BJ (cell line): ENCODE measurements at regions not wholly inside any gene's neighbourhood (a gene's known extent, or its start where the extent isn't known, plus 50 kb on each side); places are given as distances from the start of the nearest gene placed in this dataset.

Experiments
- CTCF ChIA-PET: fragments of 350-600 bp; formaldehyde crosslinking; extraction: SDS; loops from one replicate; lab custom pipeline; 2021; ENCODE audit warnings: antibody characterized with exemption, inconsistent platforms; lab: Yijun Ruan, JAX
- POLR2A ChIA-PET: fragments of 300-600 bp; sonication (Branson Sonifier 250); formaldehyde crosslinking; extraction: SDS; loops from one replicate; lab custom pipeline; 2021; ENCODE audit warnings: antibody characterized with exemption; lab: Charles Lee
- DNase-seq: peaks from one replicate; pipeline ENCODE4 v3.0.0-alpha.2; 2011; ENCODE audit warnings: low read depth
- H3K27me3 ChIP-seq: 2 replicates; pipeline ENCODE4 v1.6.0; 2011; ENCODE audit warnings: low read length; ENCODE audit not compliant: control insufficient read depth, insufficient read depth
- H3K36me3 ChIP-seq: 2 replicates; pipeline ENCODE4 v1.5.1; 2011; ENCODE audit warnings: low read length; ENCODE audit not compliant: control insufficient read depth, insufficient read depth
- H3K4me3 ChIP-seq: 2 replicates; pipeline ENCODE4 v1.5.1; 2011; ENCODE audit warnings: low read depth, mild to moderate bottlenecking, control low read depth, low read length
- TF ChIP-seq, protein P1 (sequence below): IDR thresholded peaks from 2 replicates; pipeline ENCODE4 v1.5.1; 2011; ENCODE audit warnings: low read depth, mild to moderate bottlenecking, control low read depth, inconsistent platforms, low read length, moderate library complexity; ENCODE audit not compliant: insufficient read depth

- ChIA-PET CTCF (no interaction called here), POLR2A (no interaction called here)
- TF ChIP-seq, protein P1, sequence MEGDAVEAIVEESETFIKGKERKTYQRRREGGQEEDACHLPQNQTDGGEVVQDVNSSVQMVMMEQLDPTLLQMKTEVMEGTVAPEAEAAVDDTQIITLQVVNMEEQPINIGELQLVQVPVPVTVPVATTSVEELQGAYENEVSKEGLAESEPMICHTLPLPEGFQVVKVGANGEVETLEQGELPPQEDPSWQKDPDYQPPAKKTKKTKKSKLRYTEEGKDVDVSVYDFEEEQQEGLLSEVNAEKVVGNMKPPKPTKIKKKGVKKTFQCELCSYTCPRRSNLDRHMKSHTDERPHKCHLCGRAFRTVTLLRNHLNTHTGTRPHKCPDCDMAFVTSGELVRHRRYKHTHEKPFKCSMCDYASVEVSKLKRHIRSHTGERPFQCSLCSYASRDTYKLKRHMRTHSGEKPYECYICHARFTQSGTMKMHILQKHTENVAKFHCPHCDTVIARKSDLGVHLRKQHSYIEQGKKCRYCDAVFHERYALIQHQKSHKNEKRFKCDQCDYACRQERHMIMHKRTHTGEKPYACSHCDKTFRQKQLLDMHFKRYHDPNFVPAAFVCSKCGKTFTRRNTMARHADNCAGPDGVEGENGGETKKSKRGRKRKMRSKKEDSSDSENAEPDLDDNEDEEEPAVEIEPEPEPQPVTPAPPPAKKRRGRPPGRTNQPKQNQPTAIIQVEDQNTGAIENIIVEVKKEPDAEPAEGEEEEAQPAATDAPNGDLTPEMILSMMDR = no peak
- Histone ChIP-seq H3K4me3 (no peak overlapping the region), H3K27me3 (no peaks in the 10 kb centered on the region), H3K36me3 (no peaks in the 10 kb centered on the region)
- DNase-seq = no peak
These were observed 798.5 kb upstream of the MDGA2 start for GRCh38 chr14:48473944-48474343.

DNA sequence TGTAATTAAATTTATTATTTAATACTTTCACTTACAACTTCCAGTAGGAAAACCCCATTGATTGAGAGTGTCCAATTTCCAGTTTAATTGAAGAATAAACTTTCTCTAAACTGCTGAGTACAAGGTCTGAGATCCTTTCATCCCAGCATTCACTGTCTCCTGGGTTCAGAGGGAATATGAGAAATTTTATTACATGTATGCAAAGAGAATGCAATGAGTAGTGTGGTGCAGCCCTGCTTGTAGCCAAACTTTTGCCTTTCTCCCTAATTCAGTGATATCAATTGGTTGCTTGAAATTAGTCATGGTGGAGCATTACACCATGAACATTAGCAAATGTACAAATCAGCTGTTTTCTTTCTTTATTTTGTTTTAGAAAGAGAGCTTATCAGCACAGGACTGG lies 780.6 kb upstream of the MDGA2 start:
- TF ChIP-seq, protein P1 = no peak
- CTCF ChIA-PET = no interaction called here
- Histone ChIP-seq H3K36me3 (no peaks in the 10 kb centered on the region), H3K27me3 (no peaks in the 10 kb centered on the region), H3K4me3 (no peak overlapping the region)
- POLR2A ChIA-PET = no interaction called here
- no peak for DNase-seq

DNA sequence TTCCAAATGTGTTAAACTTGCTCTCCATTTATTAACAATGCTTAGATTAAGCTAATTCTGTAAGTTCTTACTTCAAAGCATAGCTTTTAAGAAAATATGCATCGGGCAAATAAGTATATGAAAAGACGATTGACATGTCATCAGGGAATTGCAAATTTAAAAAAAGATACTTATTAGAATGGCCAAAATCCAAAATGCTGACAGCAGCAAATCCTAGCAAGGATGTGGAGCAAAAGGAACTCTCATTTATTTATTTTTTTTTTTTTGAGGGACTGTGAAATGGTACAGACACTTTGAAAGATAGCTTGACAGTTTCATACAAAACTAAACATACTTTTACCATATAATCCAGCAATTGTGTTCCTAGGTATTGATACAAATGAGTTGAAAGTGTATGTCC lies 779.5 kb upstream of the MDGA2 start:
- no peak for DNase-seq
- ChIA-PET CTCF (interaction anchor here (0.7 kb wide), 1 partner anchor 308 kb away, joined by 3 read pairs; no protein-coding TSS in a partner anchor), POLR2A (no interaction called here)
- Histone ChIP-seq H3K4me3 (no peak overlapping the region), H3K36me3 (no peaks in the 10 kb centered on the region), H3K27me3 (no peaks in the 10 kb centered on the region)
- TF ChIP-seq, protein P1 = no peak

GRCh38 chr14:48452437-48452995 lies 777.1 kb upstream of the MDGA2 start:
- no peak overlapping the region for H3K4me3 ChIP-seq
- TF ChIP-seq, protein P1 = no peak
- H3K27me3 ChIP-seq = no peaks in the 10 kb centered on the region
- no peaks in the 10 kb centered on the region for H3K36me3 ChIP-seq
- no peak for DNase-seq
- ChIA-PET CTCF (no interaction called here), POLR2A (no interaction called here)

DNA sequence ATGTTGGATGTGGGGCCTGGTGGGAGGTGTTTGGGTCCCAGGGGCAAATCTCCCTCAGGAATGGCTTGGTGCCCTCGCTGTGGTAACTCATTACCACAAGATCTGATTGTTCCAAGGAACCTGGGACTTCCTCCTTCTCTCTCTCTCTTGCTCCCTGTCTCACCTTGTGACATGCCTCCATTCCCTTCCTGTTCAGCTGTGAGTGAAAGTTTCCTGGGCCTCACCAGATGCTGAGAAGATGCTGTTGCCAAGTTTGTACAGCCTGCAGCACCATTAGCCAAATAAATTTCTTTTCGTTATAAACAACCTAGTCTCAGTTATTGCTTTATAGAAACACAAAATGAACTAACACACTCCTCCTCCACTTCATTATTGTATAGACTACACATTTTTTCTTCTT lies 759.8 kb upstream of the MDGA2 start:
- DNase-seq = no peak
- no peaks in the 10 kb centered on the region for H3K27me3 ChIP-seq
- H3K36me3 ChIP-seq = no peaks in the 10 kb centered on the region
- POLR2A ChIA-PET = no interaction called here
- CTCF ChIA-PET = no interaction called here
- TF ChIP-seq, protein P1 = no peak
- no peak overlapping the region for H3K4me3 ChIP-seq
